Kidney glomerular epithelial cell (primary cell): ENCODE measurements at regions not wholly inside any gene's neighbourhood (a gene's known extent, or its start where the extent isn't known, plus 50 kb on each side); places are given as distances from the start of the nearest gene placed in this dataset.

ENCODE experiments used
- DNase-seq: peaks from one replicate; lab custom pipeline; 2025; lab: John Stamatoyannopoulos, UW

- peak; percentile 55 for DNase-seq
Observed at GRCh38 chr6:168968228-168968627, 285.4 kb downstream of the THBS2 start.

GRCh38 chr6:168967281-168967925 is 286.2 kb downstream of the THBS2 start:
- DNase-seq: no peak

- no peak for DNase-seq
Observed at GRCh38 chr6:168964138-168964835, 289.4 kb downstream of the THBS2 start.

GRCh38 chr6:168962886-168963285 is 290.8 kb downstream of the THBS2 start:
- DNase-seq: no peak

- DNase-seq: no peak
Observed at GRCh38 chr6:168961264-168961656, 292.4 kb downstream of the THBS2 start.

- no peak for DNase-seq
Observed at GRCh38 chr6:168960551-168961263, 292.9 kb downstream of the THBS2 start.

- DNase-seq: no peak
Observed at GRCh38 chr6:168959696-168960095, 293.9 kb downstream of the THBS2 start.

GRCh38 chr6:168956884-168957730 is 296.5 kb downstream of the THBS2 start:
- peak; percentile 71 for DNase-seq

GRCh38 chr6:168956141-168956838 is 297.4 kb downstream of the THBS2 start:
- DNase-seq: no peak

GRCh38 chr6:168953461-168953860 is 300.2 kb downstream of the THBS2 start:
- no peak for DNase-seq

- DNase-seq: no peak
Observed at GRCh38 chr6:168951217-168951616, 302.4 kb downstream of the THBS2 start.

- no peak for DNase-seq
Observed at GRCh38 chr6:168950858-168951214, 302.8 kb downstream of the THBS2 start.

- no peak for DNase-seq
Observed at GRCh38 chr6:168949981-168950857, 303.4 kb downstream of the THBS2 start.

- DNase-seq: no peak
Observed at GRCh38 chr6:168948990-168949531, 304.6 kb downstream of the THBS2 start.

- DNase-seq: no peak
Observed at GRCh38 chr6:168948002-168948401, 305.6 kb downstream of the THBS2 start.

- no peak for DNase-seq
Observed at GRCh38 chr6:168943231-168943905, 310.3 kb downstream of the THBS2 start.

GRCh38 chr6:168942646-168943045 is 311.0 kb downstream of the THBS2 start:
- no peak for DNase-seq

GRCh38 chr6:168941036-168941435 is 312.6 kb downstream of the THBS2 start:
- DNase-seq: no peak

- DNase-seq: no peak
Observed at GRCh38 chr6:168939796-168940195, 313.9 kb downstream of the THBS2 start.

- no peak for DNase-seq
Observed at GRCh38 chr6:168939041-168939440, 314.6 kb downstream of the THBS2 start.
